IPS-NIHi11 (cell line): ENCODE measurements at regions not wholly inside any gene's neighbourhood (a gene's known extent, or its start where the extent isn't known, plus 50 kb on each side); places are given as distances from the start of the nearest gene placed in this dataset.
"Not testable (repeated sequence)": the region's sequence is repeated elsewhere in the genome, so short reads cannot be mapped to it uniquely, and the experiment has no call there.

Source experiments
- DNase-seq: peaks from one replicate; pipeline ENCODE4 v3.0.0; 2012; ENCODE audit warnings: mixed read lengths, low spot score

DNA sequence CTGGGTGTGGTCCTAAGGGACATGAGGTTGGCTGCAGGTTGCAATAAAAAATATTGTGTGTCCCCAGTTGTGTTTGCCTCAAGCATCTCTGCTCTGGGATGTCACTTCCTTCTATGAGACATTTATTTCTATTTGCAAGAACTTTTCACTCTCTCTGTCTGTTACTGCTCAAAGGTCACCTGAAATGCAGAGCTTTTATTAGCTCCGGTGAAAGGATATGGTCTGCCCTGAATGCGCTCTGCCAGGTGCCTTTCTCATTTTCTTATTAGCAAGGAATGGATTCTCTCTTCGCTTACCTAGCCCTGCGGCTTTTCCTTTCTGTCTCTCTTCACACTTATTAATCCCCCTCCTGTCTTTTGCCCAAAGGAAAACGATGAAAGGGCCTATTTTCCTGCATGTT, 526.1 kb downstream of the TMEM38B start:
- DNase-seq = no peak

GRCh38 chr9:106228861-106229260, 534.5 kb downstream of the TMEM38B start:
- DNase-seq = no peak

GRCh38 chr9:106233116-106233515, 538.8 kb downstream of the TMEM38B start:
- DNase-seq = no peak

DNA sequence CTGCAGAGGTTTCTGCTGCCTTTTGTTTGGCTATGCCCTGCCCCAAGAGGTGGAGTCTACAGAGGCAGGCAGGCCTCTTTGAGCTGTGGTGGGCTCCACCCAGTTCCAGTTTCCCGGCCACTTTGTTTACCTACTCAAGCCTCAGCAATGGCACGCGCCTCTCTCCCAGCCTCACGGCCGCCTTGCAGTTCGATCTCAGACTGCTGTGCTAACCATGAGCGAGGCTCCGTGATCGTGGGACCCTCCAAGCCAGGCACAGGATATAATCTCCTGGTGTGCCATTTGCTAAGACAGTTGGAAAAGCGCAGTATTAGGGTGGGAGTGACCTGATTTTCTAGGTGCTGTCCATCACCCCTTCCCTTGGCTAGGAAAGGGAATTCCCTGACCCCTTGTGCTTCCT, 566.6 kb downstream of the TMEM38B start:
- not testable (repeated sequence) for DNase-seq

GRCh38 chr9:106277966-106278365, 583.6 kb downstream of the TMEM38B start:
- DNase-seq = no peak

GRCh38 chr9:106283769-106284168, 579.2 kb upstream of the ZNF462 start:
- no peak for DNase-seq

DNA sequence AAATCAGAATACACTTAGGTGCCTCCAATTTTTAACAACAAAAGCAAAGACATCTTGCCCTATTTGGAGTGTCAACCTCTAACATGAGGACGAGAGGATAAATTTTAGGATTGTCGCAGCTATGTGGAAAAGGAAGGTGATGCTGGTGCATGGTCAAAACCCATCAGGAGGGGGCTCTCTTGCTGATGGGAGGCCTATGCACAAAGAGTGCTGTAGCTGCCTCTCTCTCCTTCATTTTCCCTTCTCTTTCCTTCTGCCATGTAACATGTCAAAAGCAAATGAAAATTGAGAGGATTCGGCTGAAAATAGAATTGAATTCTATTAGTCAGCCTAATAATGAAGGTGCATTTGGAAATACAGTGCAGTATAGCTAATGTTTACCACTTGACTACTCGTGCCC, 578.7 kb upstream of the ZNF462 start:
- peak; percentile 56 for DNase-seq

DNA sequence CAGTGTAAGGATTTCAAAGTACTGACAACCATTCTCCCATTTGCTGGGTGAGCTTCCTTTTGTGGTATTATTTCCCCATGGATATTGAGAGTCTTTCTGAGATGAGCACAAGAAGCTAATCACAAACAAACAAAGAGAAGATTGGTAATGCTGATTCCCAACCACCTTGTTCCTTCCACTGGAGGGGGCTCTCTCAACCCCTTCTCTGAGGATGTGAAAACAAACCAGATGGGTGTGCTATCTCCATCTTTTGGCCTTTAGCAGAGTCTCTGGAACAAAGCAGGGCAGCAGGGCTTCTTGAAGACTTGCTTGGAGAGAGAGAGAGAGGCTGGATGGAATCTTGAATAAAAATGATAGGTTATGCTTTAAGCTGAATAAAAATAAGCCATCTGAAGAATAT, 576.7 kb upstream of the ZNF462 start:
- DNase-seq = peak; percentile 70

GRCh38 chr9:106287091-106287631, 575.8 kb upstream of the ZNF462 start:
- DNase-seq = no peak

- no peak for DNase-seq
These were observed 575.2 kb upstream of the ZNF462 start for GRCh38 chr9:106287731-106288130.

GRCh38 chr9:106288689-106289088, 574.3 kb upstream of the ZNF462 start:
- no peak for DNase-seq

DNA sequence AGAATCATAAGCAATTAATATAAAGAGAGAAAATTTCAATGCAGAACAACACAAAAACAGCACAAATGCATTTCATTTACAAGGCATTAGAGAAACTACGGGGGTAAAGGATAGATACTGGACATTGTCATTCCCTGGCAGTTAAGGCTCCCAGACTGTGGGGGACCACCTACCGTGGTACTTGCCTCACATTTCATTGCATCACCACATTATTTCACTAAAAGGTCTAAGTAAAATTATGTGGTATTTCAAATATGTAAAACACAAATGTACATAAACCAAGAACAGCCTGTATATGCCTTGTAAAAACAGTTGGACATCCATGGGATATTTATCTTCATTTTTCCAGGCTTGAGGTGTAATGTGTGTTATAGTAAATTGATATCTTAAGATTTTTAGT, 571.2 kb upstream of the ZNF462 start:
- DNase-seq = no peak

GRCh38 chr9:106296426-106296825, 566.5 kb upstream of the ZNF462 start:
- no peak for DNase-seq

DNA sequence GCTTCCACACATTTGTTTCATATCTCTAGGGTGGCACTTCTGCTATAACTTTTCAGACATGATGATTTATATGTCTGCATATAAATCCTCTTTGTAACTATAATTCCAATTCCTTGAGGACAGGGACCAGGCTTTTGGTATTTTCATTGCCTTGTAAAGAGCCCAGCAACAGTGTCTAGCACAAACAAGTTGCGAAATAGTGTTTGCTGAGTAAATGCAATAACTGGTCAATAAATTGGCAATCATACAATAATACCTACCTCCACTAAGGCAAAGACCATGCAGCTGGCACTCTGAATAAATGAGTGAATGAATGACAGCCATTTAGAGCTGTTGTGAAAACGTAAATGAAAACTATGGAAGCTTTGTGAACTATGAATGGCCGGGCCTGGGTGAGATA, 564.0 kb upstream of the ZNF462 start:
- no peak for DNase-seq

DNA sequence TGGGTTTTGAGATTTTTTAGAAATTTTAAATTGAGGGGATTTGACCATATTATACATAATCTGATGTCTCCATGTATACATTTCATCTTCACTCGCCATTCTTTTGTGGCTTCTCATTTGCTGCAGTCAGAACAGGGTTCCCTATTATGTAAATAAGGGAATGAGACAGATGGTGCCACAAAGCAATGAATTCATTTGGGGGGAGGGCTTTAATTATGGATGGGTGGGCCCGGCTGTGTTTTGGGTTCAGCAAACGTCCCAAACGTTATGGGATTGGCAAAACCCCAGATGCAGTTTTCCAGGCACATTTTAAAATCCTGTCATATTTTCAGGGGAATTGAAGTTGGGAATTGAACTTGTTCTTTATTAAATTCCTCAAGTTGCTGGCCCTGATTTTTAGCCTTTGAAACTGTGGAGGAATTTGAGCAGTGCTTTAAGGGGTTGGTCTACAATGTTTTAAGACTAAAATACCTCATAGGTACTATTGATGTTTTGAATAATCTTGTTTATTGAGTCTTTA, 558.5 kb upstream of the ZNF462 start:
- no peak for DNase-seq

DNA sequence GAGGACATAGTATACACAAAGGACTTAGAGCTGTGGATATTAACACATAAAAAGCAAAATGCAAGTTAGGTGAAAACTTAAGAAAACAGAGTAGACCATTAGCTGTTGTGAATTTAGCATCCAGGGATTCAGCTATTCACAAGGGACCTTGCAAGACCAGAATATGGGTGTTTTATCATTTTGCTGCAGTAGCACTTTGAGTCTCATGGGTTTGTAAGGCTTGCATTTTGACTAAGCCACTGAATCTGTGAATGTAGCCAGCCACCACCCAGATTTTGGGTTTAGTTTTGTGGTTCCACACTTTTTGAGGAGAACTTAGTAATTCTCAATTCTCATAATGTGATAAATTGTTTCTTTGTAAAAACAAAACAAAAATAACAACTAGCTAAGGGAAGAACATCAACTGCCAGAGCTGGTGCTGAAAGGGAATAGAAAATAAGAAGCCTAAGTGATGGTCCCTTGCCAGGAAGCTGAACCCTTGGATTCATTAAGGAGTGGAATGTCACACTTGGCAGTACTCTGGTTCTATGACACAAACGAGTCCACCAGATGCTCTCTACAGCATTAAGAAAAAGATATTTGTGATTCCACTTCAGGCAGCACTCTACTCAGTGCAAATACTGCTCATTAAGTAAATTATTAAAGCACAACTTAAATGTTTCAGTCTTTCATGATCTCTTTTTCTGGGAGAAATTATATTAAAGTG, 557.4 kb upstream of the ZNF462 start:
- DNase-seq = no peak

DNA sequence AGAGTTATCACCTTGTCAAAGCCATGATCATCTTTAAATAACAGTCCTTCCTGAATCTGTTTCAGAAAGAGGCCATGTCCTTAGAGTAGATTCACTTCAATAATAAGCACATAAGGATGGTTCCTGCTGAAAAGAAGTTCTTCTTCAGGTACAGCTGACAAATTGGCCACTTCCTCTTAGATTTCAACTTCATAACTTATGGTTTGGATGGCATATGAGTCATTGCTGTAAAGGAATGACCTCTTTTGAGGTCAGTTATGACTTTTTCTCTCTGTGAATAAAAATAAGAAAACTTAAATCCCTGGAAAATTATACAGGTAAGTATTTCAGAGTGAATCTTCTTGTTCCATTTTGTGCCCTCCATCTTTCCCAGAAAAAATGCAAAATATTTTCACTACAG, 555.3 kb upstream of the ZNF462 start:
- no peak for DNase-seq

GRCh38 chr9:106309925-106310324, 553.0 kb upstream of the ZNF462 start:
- DNase-seq = no peak

GRCh38 chr9:106310782-106311181, 552.2 kb upstream of the ZNF462 start:
- no peak for DNase-seq

- no peak for DNase-seq
These were observed 550.1 kb upstream of the ZNF462 start for GRCh38 chr9:106312906-106313305.

- no peak for DNase-seq
These were observed 548.5 kb upstream of the ZNF462 start for GRCh38 chr9:106314476-106314875.

DNA sequence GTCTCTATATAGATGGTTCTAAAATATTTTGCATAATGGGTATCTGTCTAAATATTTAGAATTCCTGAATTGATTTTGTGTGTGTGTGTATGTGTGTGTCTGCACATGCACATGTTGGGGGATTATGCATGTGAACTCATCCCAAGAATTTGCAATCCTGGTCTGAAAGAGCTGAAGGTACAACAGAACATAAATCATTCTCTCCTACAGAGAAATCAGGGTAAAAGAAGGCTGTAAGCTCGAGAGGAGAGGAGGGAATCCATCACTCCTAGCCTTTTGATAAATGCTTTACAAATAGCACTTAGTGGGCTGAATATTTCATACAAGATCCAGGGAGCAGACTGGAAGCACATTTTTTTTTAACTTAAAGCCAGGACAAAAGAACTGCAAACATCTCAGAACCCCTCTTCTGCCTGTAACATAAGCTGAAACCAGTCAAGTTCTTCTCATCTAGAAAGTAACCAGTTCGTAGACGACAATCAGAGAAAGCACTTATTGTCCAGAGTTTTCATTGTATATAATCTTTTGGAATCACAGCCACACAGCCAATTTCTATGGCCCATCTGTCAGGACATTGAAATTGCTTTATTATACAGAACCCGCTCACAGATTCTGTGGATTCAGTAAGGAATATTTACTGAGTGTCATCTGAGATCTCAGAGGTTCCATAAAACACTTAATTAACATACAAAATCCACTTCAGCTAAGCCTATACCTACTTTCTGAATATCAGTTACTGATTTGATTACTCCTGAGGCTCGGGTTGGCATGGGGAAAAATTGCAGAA, 541.4 kb upstream of the ZNF462 start:
- DNase-seq = no peak

- DNase-seq = no peak
These were observed 540.2 kb upstream of the ZNF462 start for GRCh38 chr9:106322706-106323245.
